WTC11 (cell line): ENCODE measurements at regions not wholly inside any gene's neighbourhood (a gene's known extent, or its start where the extent isn't known, plus 50 kb on each side); places are given as distances from the start of the nearest gene placed in this dataset.

ENCODE experiments used
- ATAC-seq: fragments of 200-7000 bp; cut with Tn5 transposase; 2 replicates; pipeline ENCODE4 v1.10.0; 2021; ENCODE audit warnings: mild to moderate bottlenecking, moderate library complexity
- CTCF ChIA-PET: fragments of 300-600 bp; sonication (Branson Sonifier 250); formaldehyde crosslinking; loops from one replicate; lab custom pipeline; 2021; ENCODE audit warnings: antibody characterized with exemption; lab: Charles Lee
- POLR2A ChIA-PET: fragments of 350-600 bp; sonication (Branson Sonifier 250); formaldehyde crosslinking; loops from one replicate; lab custom pipeline; 2021; ENCODE audit warnings: antibody characterized with exemption; lab: Charles Lee
- DNase-seq: peaks from one replicate; pipeline ENCODE4 v3.0.0; 2021; ENCODE audit warnings: low spot score
- H3K27ac Mint-ChIP-seq: 2 replicates; pipeline ENCODE4 v1.8.0; 2021; ENCODE audit warnings: mixed read lengths
- H3K27me3 Mint-ChIP-seq: 2 replicates; pipeline ENCODE4 v1.8.0; 2021; ENCODE audit warnings: low read depth, mild to moderate bottlenecking, moderate library complexity, mixed read lengths
- H3K36me3 Mint-ChIP-seq: 2 replicates; pipeline ENCODE4 v1.8.0; 2021; ENCODE audit warnings: mixed read lengths
- H3K4me1 Mint-ChIP-seq: 2 replicates; pipeline ENCODE4 v1.8.0; 2022; ENCODE audit warnings: mixed read lengths
- H3K4me3 Mint-ChIP-seq: 2 replicates; pipeline ENCODE4 v1.8.0; 2021; ENCODE audit warnings: mild to moderate bottlenecking, moderate library complexity, mixed read lengths
- H3K9me3 Mint-ChIP-seq: 2 replicates; pipeline ENCODE4 v1.8.0; 2021; ENCODE audit warnings: mixed read lengths
- AR ChIP-seq: fragments of 250-450 bp; sonication (Bioruptor Pico); IDR thresholded peaks from 2 replicates; pipeline ENCODE4 v1.9.0; 2021; ENCODE audit warnings: mild to moderate bottlenecking
- ATF3 ChIP-seq: sonication (generic); formaldehyde crosslinking; conservative IDR thresholded peaks from 2 replicates; pipeline ENCODE4 v1.8.1; 2022; ENCODE audit warnings: mild to moderate bottlenecking, missing genetic modification reagents
- ATF6 ChIP-seq: sonication (generic); formaldehyde crosslinking; IDR thresholded peaks from 2 replicates; pipeline ENCODE4 v1.8.1; 2023; ENCODE audit warnings: mild to moderate bottlenecking, missing genetic modification reagents
- E2F4 ChIP-seq: sonication (generic); formaldehyde crosslinking; IDR thresholded peaks from 2 replicates; pipeline ENCODE4 v1.8.1; 2022; ENCODE audit warnings: low read depth, mild to moderate bottlenecking, moderate library complexity, missing genetic modification reagents, borderline replicate concordance
- ETV6 ChIP-seq: sonication (generic); formaldehyde crosslinking; IDR thresholded peaks from 2 replicates; pipeline ENCODE4 v1.8.1; 2022; ENCODE audit warnings: mild to moderate bottlenecking, missing genetic modification reagents
- GABPB1 ChIP-seq: sonication (generic); formaldehyde crosslinking; IDR thresholded peaks from 2 replicates; pipeline ENCODE4 v1.8.1; 2023; ENCODE audit warnings: mild to moderate bottlenecking, missing genetic modification reagents
- JAZF1 ChIP-seq: fragments of 250-450 bp; sonication (Bioruptor Pico); IDR thresholded peaks from 2 replicates; pipeline ENCODE4 v1.9.0; 2021; ENCODE audit warnings: moderate library complexity, mild to moderate bottlenecking, inconsistent platforms
- KAT7 ChIP-seq: sonication (generic); formaldehyde crosslinking; IDR thresholded peaks from 2 replicates; pipeline ENCODE4 v1.8.1; 2023; ENCODE audit warnings: missing genetic modification reagents, mild to moderate bottlenecking, borderline replicate concordance
- MYBL2 ChIP-seq: sonication (generic); formaldehyde crosslinking; IDR thresholded peaks from 2 replicates; pipeline ENCODE4 v1.8.1; 2023; ENCODE audit warnings: mild to moderate bottlenecking, moderate library complexity, missing genetic modification reagents
- NR2C2 ChIP-seq: sonication (generic); formaldehyde crosslinking; IDR thresholded peaks from 2 replicates; pipeline ENCODE4 v1.8.0; 2022; ENCODE audit warnings: mild to moderate bottlenecking, missing genetic modification reagents
- OVOL2 ChIP-seq: fragments of 250-450 bp; sonication (Bioruptor Pico); IDR thresholded peaks from 2 replicates; pipeline ENCODE4 v1.9.0; 2021; ENCODE audit warnings: mild to moderate bottlenecking, borderline replicate concordance
- SMAD4 ChIP-seq: sonication (generic); formaldehyde crosslinking; IDR thresholded peaks from 2 replicates; pipeline ENCODE4 v1.8.0; 2022; ENCODE audit warnings: mild to moderate bottlenecking, missing genetic modification reagents
- SOX15 ChIP-seq: fragments of 250-450 bp; sonication (Bioruptor Pico); IDR thresholded peaks from 2 replicates; pipeline ENCODE4 v1.9.0; 2021; ENCODE audit warnings: mild to moderate bottlenecking
- ZBTB21 ChIP-seq: sonication (generic); formaldehyde crosslinking; IDR thresholded peaks from 2 replicates; pipeline ENCODE4 v1.8.1; 2023; ENCODE audit warnings: mild to moderate bottlenecking, missing genetic modification reagents, borderline replicate concordance
- ZNF232 ChIP-seq: sonication (generic); formaldehyde crosslinking; IDR thresholded peaks from 2 replicates; pipeline ENCODE4 v1.8.0; 2022; ENCODE audit warnings: mild to moderate bottlenecking, missing genetic modification reagents
- ZNF396 ChIP-seq: fragments of 250-450 bp; sonication (Bioruptor Pico); IDR thresholded peaks from 2 replicates; pipeline ENCODE4 v1.8.0; 2021; ENCODE audit warnings: mild to moderate bottlenecking, moderate library complexity, borderline replicate concordance
- ZNF423 ChIP-seq: fragments of 250-450 bp; sonication (Bioruptor Pico); IDR thresholded peaks from 2 replicates; pipeline ENCODE4 v2.1.2; 2022; ENCODE audit warnings: mild to moderate bottlenecking, moderate library complexity
- ZNF671 ChIP-seq: fragments of 250-450 bp; sonication (Bioruptor Pico); IDR thresholded peaks from 2 replicates; pipeline ENCODE4 v1.8.0; 2021; ENCODE audit warnings: mild to moderate bottlenecking
- TF ChIP-seq, protein P1 (sequence below): fragments of 250-450 bp; sonication (Bioruptor Pico); IDR thresholded peaks from 2 replicates; pipeline ENCODE4 v1.8.0; 2021; ENCODE audit warnings: mild to moderate bottlenecking
- TF ChIP-seq, protein P2 (sequence below): sonication (generic); formaldehyde crosslinking; IDR thresholded peaks from 2 replicates; pipeline ENCODE4 v1.8.1; 2023; ENCODE audit warnings: mild to moderate bottlenecking, missing genetic modification reagents

- peaks cover 33% of the 10 kb centered on the region for H3K4me1 Mint-ChIP-seq
- H3K9me3 Mint-ChIP-seq = peaks cover 6% of the 10 kb centered on the region
- peak; percentile 23 for DNase-seq
- H3K27me3 Mint-ChIP-seq = peaks cover 59% of the 10 kb centered on the region
- H3K4me3 Mint-ChIP-seq = no peak overlapping the region
- ChIA-PET POLR2A (no interaction called here), CTCF (interaction anchor here (0.6 to 2.1 kb wide), 6 partner anchors 11 to 296 kb away, joined by 3 to 11 read pairs (median 4); no protein-coding TSS in a partner anchor)
- H3K27ac Mint-ChIP-seq = no peak overlapping the region
- peaks cover 5% of the 10 kb centered on the region; the same call in 1 of the 2 replicates for H3K36me3 Mint-ChIP-seq
- ATAC-seq = peak; percentile 71
- TF ChIP-seq OVOL2 (CRISPR knock-in tag) (no peak), ZNF396 (CRISPR knock-in tag) (no peak), ZNF423 (CRISPR knock-in tag) (no peak), NR2C2 (no peak), ZBTB21 (CRISPR knock-in tag) (no peak), KAT7 (CRISPR knock-in tag) (no peak), ETV6 (CRISPR knock-in tag) (no peak), SOX15 (no peak), E2F4 (CRISPR knock-in tag) (no peak), AR (CRISPR knock-in tag) (no peak), JAZF1 (CRISPR knock-in tag) (no peak)
- TF ChIP-seq, protein P1, sequence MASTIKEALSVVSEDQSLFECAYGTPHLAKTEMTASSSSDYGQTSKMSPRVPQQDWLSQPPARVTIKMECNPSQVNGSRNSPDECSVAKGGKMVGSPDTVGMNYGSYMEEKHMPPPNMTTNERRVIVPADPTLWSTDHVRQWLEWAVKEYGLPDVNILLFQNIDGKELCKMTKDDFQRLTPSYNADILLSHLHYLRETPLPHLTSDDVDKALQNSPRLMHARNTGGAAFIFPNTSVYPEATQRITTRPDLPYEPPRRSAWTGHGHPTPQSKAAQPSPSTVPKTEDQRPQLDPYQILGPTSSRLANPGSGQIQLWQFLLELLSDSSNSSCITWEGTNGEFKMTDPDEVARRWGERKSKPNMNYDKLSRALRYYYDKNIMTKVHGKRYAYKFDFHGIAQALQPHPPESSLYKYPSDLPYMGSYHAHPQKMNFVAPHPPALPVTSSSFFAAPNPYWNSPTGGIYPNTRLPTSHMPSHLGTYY (CRISPR knock-in tag) = no peak
- TF ChIP-seq, protein P2, sequence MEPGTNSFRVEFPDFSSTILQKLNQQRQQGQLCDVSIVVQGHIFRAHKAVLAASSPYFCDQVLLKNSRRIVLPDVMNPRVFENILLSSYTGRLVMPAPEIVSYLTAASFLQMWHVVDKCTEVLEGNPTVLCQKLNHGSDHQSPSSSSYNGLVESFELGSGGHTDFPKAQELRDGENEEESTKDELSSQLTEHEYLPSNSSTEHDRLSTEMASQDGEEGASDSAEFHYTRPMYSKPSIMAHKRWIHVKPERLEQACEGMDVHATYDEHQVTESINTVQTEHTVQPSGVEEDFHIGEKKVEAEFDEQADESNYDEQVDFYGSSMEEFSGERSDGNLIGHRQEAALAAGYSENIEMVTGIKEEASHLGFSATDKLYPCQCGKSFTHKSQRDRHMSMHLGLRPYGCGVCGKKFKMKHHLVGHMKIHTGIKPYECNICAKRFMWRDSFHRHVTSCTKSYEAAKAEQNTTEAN = no peak
Measured at GRCh38 chr2:105177536-105178254, 63.8 kb upstream of the GPR45 start.

GRCh38 chr2:105179469-105180372 lies 61.8 kb upstream of the GPR45 start:
- ChIA-PET POLR2A (no interaction called here), CTCF (interaction anchor here (0.7 to 3.2 kb wide), 18 partner anchors 9 to 1402 kb away, joined by 3 to 34 read pairs (median 6); partner anchors contain the start of gene MRPS9)
- no peaks in the 10 kb centered on the region for H3K9me3 Mint-ChIP-seq
- DNase-seq (peak; percentile 16), ATAC-seq (peak; percentile 40)
- H3K27me3 Mint-ChIP-seq = peaks cover 42% of the 10 kb centered on the region
- H3K4me1 Mint-ChIP-seq = peaks cover 33% of the 10 kb centered on the region
- H3K4me3 Mint-ChIP-seq = no peak overlapping the region
- H3K36me3 Mint-ChIP-seq = no peaks in the 10 kb centered on the region
- no peak for TF ChIP-seq ZNF671 (CRISPR knock-in tag)
- no peak for TF ChIP-seq ZNF232
- no peak for TF ChIP-seq GABPB1
- TF ChIP-seq ATF6 (CRISPR knock-in tag) = no peak
- TF ChIP-seq MYBL2 (CRISPR knock-in tag) = no peak
- no peak for TF ChIP-seq ATF3 (CRISPR knock-in tag)
- TF ChIP-seq SMAD4 (CRISPR knock-in tag) = no peak
- no peak overlapping the region for H3K27ac Mint-ChIP-seq
